Lower leg skin (tissue), 4 donors: ENCODE measurements at regions not wholly inside any gene's neighbourhood (a gene's known extent, or its start where the extent isn't known, plus 50 kb on each side); places are given as distances from the start of the nearest gene placed in this dataset.
"Not testable (repeated sequence)": the region's sequence is repeated elsewhere in the genome, so short reads cannot be mapped to it uniquely, and the experiment has no call there.

Experiments used
- DNase-seq, 2 donors: peaks; one replicate each; pipeline ENCODE4 v3.0.0-alpha.2; 2019; ENCODE audit warnings: low spot score in 2 of 2
- H3K4me3 ChIP-seq: fragments of 200-600 bp; sonication (generic); 2 replicates; pipeline ENCODE4 v1.5.1; 2017; ENCODE audit warnings: mild to moderate bottlenecking, low read depth; ENCODE audit not compliant: poor library complexity, severe bottlenecking
- POLR2A ChIP-seq, 2 donors: fragments of 450-650 bp; IDR thresholded peaks; one replicate each; pipeline ENCODE4 v1.6.1; 2016 to 2017; ENCODE audit warnings: antibody characterized with exemption in 2 of 2, mild to moderate bottlenecking in 1 of 2, moderate library complexity in 1 of 2
- WGBS, 2 donors: methylation state at CpG; one replicate each; pipeline ENCODE4 v1.1.5; 2018; 5-methylcytosine and 5-hydroxymethylcytosine counted together
- intact Hi-C: fragments of 100-400 bp; cut with DNase I; formaldehyde crosslinking; loops from one replicate; pipeline ENCODE4 v1.15.0; 2023; ENCODE audit warnings: low total_unique reads
- TF ChIP-seq, protein P1 (sequence below), 3 donors: fragments of 450-650 bp; IDR thresholded peaks; one replicate each; pipeline ENCODE4 v1.5.1; 2016; ENCODE audit warnings: antibody characterized with exemption in 3 of 3, mild to moderate bottlenecking in 3 of 3, moderate library complexity in 2 of 3

GRCh38 chr1:83418558-83418957, 580.4 kb downstream of the TTLL7 start:
- H3K4me3 ChIP-seq = no peak overlapping the region
- intact Hi-C loops = no loop called here
- 84 to 91% methylated on average over 1 of the region's 1 CpG for WGBS, 2 donors
- DNase-seq = no peak
- TF ChIP-seq, protein P1, sequence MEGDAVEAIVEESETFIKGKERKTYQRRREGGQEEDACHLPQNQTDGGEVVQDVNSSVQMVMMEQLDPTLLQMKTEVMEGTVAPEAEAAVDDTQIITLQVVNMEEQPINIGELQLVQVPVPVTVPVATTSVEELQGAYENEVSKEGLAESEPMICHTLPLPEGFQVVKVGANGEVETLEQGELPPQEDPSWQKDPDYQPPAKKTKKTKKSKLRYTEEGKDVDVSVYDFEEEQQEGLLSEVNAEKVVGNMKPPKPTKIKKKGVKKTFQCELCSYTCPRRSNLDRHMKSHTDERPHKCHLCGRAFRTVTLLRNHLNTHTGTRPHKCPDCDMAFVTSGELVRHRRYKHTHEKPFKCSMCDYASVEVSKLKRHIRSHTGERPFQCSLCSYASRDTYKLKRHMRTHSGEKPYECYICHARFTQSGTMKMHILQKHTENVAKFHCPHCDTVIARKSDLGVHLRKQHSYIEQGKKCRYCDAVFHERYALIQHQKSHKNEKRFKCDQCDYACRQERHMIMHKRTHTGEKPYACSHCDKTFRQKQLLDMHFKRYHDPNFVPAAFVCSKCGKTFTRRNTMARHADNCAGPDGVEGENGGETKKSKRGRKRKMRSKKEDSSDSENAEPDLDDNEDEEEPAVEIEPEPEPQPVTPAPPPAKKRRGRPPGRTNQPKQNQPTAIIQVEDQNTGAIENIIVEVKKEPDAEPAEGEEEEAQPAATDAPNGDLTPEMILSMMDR (IDR thresholded peaks at IDR 0.05) = no peak
- TF ChIP-seq POLR2A (IDR thresholded peaks at IDR 0.05) = no peak

GRCh38 chr1:83413839-83414107, 585.2 kb downstream of the TTLL7 start:
- H3K4me3 ChIP-seq, intact Hi-C loops, DNase-seq: not testable (repeated sequence)
- 54 to 55% methylated on average over 2 to 3 of the region's 6 CpGs for WGBS, 2 donors

DNA sequence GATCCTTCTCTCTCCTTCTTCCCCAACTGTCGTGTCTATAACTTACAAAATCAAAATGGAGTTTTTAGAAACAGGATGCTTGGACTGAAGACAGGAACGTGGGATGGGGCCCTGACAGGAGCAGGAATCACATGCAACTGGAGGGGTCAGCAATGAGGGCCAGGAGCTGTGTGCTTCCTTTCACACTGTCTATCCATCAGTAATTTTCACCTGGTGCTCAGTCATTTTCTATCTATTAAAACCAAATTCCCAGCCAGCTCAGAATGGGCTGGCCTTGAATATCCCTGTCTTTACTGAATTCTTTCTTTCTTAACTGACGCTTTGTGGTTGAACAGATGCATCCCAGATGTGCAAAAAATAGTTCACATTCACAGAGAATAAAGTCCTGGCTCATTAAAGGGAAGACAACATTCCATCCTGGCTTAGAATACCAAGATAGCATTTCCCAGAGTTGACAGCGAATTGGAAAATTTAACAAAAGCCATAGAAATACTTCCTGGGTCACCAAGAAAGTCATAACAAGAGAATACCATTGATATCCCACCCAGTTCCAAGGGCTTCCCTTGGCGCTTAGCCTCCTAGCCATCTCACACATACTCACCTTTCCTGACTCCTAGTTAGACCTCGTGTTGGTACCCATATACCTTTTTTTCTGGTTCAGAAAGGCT, 588.1 kb downstream of the TTLL7 start:
- intact Hi-C loops, DNase-seq, H3K4me3 ChIP-seq: not testable (repeated sequence)
- 60 to 63% methylated on average over 5 to 6 of the region's 6 CpGs for WGBS, 2 donors

DNA sequence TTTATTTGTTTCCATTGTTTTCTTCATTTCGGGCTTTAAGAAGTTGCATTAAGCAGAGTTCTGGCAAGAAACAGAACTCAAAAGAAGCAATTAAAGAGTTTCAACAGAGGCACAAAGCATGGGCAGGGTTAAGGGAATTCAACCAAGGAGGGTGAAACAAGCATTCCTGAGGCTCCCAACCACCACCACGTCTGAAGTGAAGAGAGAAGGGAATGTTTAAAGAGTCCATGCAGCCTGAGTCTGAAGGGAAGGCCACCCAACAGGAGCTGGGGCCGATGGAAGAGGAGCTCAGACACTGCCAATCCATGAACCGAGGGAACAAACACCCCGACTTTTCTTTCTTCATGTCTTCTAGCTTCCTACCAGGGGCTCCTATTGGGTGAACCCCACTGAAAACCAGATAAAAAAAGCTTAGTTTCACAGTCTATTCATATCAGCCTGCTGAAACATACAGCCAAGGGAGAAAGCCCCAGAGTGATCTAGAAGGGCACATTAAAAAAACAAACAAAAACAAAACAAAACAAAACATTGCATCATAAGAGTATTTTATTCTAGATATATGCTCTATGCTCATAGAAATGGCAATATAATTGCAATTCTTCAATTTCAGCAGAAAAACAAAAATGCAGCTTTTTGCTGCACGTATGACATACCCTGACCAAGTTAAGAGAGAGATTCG, 592.1 kb downstream of the TTLL7 start:
- WGBS, 2 donors = 81 to 90% methylated on average over 3 of the region's 7 CpGs
- intact Hi-C loops, DNase-seq, H3K4me3 ChIP-seq: not testable (repeated sequence)

DNA sequence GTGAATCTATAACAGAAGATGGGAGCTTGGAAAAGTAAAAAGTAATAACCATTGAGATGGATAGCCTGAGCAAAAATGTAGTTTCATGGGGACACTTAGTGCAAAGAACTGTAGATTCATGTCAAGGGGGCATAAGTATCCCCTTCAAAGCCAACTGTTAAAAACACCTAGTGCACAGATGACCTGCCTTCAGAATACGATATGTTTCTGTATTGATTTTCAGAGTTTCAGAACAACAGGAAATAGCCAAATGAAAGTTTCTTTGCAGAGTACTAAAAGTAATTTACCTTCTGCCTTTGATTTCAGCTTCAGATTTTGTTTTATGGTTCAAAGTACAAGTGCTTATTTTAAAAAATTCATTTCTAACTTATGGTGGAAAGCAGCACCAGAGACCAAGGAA, 593.1 kb downstream of the TTLL7 start:
- H3K4me3 ChIP-seq, intact Hi-C loops, DNase-seq: not testable (repeated sequence)
- 91 to 95% methylated on average over 1 of the region's 1 CpG for WGBS, 2 donors

GRCh38 chr1:83403500-83403899, 595.4 kb downstream of the TTLL7 start:
- WGBS, 2 donors = 80% methylated on average over 7 of the region's 7 CpGs
- DNase-seq, H3K4me3 ChIP-seq, intact Hi-C loops: not testable (repeated sequence)

GRCh38 chr1:83401146-83401545, 597.8 kb downstream of the TTLL7 start:
- DNase-seq, H3K4me3 ChIP-seq, intact Hi-C loops: not testable (repeated sequence)
- 85 to 86% methylated on average over 1 of the region's 1 CpG for WGBS, 2 donors

- DNase-seq, intact Hi-C loops, H3K4me3 ChIP-seq: not testable (repeated sequence)
Observed at GRCh38 chr1:83400173-83400572, 598.8 kb downstream of the TTLL7 start.

GRCh38 chr1:83398125-83398524, 600.8 kb downstream of the TTLL7 start:
- intact Hi-C loops, DNase-seq, H3K4me3 ChIP-seq: not testable (repeated sequence)

GRCh38 chr1:83395130-83395529, 603.8 kb downstream of the TTLL7 start:
- H3K4me3 ChIP-seq, intact Hi-C loops, DNase-seq: not testable (repeated sequence)
- 92 to 96% methylated on average over 5 of the region's 5 CpGs for WGBS, 2 donors

GRCh38 chr1:83386946-83387345, 612.0 kb downstream of the TTLL7 start:
- intact Hi-C loops, H3K4me3 ChIP-seq, DNase-seq: not testable (repeated sequence)
- 70 to 86% methylated on average over 1 of the region's 1 CpG for WGBS, 2 donors

DNA sequence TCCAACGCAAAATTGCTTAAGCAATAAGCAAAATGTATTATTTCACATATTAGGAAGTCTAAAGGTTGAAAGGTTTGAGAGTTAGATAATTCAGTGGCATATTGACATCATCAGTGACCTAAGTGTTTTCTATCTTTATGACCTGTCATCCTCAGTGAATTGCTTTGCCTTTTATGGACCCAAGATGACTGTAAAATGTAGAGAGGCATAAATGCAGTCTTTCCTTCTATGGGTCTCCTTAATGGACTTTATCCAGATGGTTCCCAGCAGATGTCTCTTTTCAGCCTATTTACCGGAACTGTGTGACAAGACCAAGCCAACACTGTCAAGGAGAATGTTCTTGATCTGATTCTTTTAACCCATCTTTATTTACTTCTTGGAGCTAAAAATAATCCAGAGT, 615.8 kb downstream of the TTLL7 start:
- DNase-seq, H3K4me3 ChIP-seq, intact Hi-C loops: not testable (repeated sequence)
- WGBS, 2 donors = 100% methylated on average over 1 of the region's 2 CpGs; no CpG with 5 or more reads in 1 of the 2 donors

DNA sequence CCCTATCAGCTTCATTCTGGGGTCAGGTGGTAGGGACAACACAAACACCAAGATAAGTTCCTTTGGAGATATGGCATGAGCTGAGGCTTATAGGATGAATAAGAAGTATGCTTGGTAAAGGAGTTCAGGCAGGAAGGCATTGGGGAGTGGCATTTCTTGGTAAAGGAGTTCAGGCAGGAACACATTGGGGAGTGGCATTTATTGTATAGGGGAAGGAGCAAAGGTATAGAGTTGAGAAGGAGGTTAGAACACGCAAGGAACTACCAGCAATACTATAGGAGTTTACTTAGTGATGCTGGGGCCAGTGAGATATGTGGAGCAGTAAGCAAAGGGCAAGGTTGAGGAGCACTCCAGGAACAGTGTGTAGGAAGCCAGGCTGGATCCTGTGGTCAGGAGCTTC, 625.9 kb downstream of the TTLL7 start:
- WGBS, 2 donors = 93 to 97% methylated on average over 1 of the region's 1 CpG
- H3K4me3 ChIP-seq, DNase-seq, intact Hi-C loops: not testable (repeated sequence)

DNA sequence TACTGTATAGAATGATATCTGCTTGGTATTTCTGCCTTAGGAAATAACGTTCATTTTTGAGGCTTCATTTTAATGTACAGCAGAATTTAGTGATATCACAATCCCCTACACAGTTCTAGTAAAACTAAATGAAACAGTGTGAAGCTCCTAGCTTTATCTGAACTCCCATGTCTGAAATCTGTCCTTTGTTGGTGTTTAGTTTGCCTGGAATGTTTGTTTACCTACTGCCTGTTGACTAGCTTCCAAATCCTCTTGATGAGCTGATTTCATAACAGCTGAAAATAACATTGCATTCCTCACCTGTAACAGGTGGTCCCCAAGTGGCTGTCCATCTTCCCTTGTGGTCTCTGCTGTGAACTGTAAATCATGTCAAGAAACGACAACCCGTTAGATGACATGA, 629.1 kb downstream of the TTLL7 start:
- intact Hi-C loops, DNase-seq, H3K4me3 ChIP-seq: not testable (repeated sequence)
- 45 to 50% methylated on average over 3 of the region's 3 CpGs for WGBS, 2 donors

GRCh38 chr1:83365320-83365719, 633.6 kb downstream of the TTLL7 start:
- DNase-seq, H3K4me3 ChIP-seq, intact Hi-C loops: not testable (repeated sequence)
- 91 to 93% methylated on average over 2 of the region's 2 CpGs for WGBS, 2 donors
